OCI-LY1 (cell line): ENCODE measurements at regions not wholly inside any gene's neighbourhood (a gene's known extent, or its start where the extent isn't known, plus 50 kb on each side); places are given as distances from the start of the nearest gene placed in this dataset.

Source experiments
- CTCF ChIP-seq: fragments of 200-600 bp; sonication (generic), shearing (Covaris generic); IDR thresholded peaks from 2 replicates; pipeline ENCODE4 v1.5.1; 2017; ENCODE audit warnings: mild to moderate bottlenecking, antibody characterized with exemption, low read length, moderate library complexity, mixed read lengths
- EZH2 ChIP-seq: fragments of 200-600 bp; sonication (generic), shearing (Covaris generic); IDR thresholded peaks from 2 replicates; pipeline ENCODE4 v1.8.0; 2017; ENCODE audit warnings: borderline replicate concordance, mixed run types, mild to moderate bottlenecking, antibody characterized with exemption, low read length, moderate library complexity, mixed read lengths

- TF ChIP-seq CTCF (no peak), EZH2 (no peak)
Measured at GRCh38 chr7:122198581-122198980, 54.5 kb upstream of the AASS start.
